Urinary bladder (tissue), 3 donors: ENCODE measurements at regions not wholly inside any gene's neighbourhood (a gene's known extent, or its start where the extent isn't known, plus 50 kb on each side); places are given as distances from the start of the nearest gene placed in this dataset.

Experiments
- DNase-seq: peaks from one replicate; pipeline ENCODE4 v3.0.0-alpha.2; 2015; ENCODE audit errors: extremely low spot score
- H3K27ac ChIP-seq: one replicate; pipeline ENCODE4 v1.5.1; 2013; ENCODE audit warnings: low read depth, mild to moderate bottlenecking, moderate library complexity
- H3K36me3 ChIP-seq: one replicate; pipeline ENCODE4 v1.6.1; 2013; ENCODE audit warnings: mild to moderate bottlenecking, moderate library complexity; ENCODE audit not compliant: insufficient read depth
- H3K4me1 ChIP-seq: one replicate; pipeline ENCODE4 v1.6.1; 2013; ENCODE audit warnings: mild to moderate bottlenecking, moderate library complexity; ENCODE audit not compliant: insufficient read depth
- H3K4me3 ChIP-seq: one replicate; pipeline ENCODE4 v1.5.1; 2013; ENCODE audit warnings: low read depth, low read length
- WGBS: extraction: QIAGEN DNeasy Blood & Tissue Kit; methylation state at CpG from one replicate; pipeline ENCODE4 v1.1.7; 2013; 5-methylcytosine and 5-hydroxymethylcytosine counted together
- donor health status: healthy with polysubstance abuse.
- donor health status: healthy.

DNA sequence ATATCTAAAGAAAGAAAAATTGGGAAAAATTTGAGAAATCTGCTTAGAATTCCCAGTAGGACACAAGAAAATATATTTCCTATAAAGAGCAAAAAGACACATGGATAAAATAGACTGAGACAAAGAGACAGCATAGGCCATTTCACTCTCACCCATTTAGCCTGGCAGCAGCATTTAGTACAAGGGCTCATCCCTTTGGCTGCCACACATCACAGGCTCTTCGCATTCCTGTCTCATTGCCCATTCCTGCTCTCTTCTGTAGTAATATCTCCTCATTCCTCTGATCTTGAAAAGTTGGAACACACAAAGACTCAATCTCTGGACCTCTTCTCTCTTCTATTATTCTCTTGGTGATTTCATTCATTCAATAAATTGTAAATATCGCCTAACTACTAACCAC, 162.6 kb downstream of the SOX11 start:
- WGBS = 95% methylated on average over 2 of the region's 2 CpGs
- no peak overlapping the region for H3K27ac ChIP-seq
- no peaks in the 10 kb centered on the region for H3K4me1 ChIP-seq

DNA sequence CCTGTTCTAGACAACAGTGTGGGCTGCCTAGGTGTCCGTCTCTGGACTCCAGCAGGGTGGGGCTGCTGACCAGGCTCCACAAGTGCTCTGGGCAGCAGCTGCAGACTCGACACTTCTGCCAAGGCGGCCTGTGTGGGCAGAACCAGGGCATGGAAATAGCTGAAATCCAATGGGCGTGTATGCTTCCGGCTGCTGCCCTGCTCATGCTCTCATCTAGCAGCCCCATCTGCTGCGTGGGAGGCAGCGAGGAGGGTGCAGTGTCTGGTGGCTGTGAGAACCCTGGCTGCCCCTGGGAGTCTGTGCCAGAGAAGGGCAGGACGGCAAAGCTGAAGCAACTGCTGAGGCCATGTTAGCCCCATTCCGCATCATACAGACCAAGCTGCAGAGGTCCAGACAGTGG, 174.9 kb downstream of the SOX11 start:
- no peak for DNase-seq
- Histone ChIP-seq H3K27ac (no peak overlapping the region), H3K4me1 (no peaks in the 10 kb centered on the region), H3K4me3 (no peak overlapping the region), H3K36me3 (no peaks in the 10 kb centered on the region)
- WGBS = 82% methylated on average over 9 of the region's 9 CpGs

More for the DNA sequence above, 162.6 kb downstream of the SOX11 start:
- Histone ChIP-seq H3K4me3 (no peak overlapping the region), H3K36me3 (no peaks in the 10 kb centered on the region)
- DNase-seq = no peak

DNA sequence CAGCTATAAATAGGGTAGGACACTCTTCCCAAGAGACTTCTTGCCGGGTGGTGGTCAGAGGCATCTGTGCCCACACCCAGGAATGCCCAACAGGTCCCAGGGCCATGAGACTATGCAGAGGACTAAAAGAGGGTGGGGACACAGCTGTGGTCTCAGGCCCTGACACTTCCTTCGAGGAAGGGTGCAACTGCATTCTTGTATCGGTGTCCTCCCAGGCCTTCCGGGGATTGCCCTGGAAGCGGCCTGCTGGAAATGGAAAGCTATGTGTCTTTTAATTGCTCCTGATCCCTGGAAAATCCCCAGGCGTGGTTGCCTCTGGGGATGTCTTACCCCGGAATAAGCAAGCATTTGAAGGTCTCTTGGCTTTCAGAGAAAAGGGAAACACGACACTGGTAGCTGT, 176.7 kb downstream of the SOX11 start:
- no peak overlapping the region for H3K27ac ChIP-seq
- WGBS = 78% methylated on average over 8 of the region's 8 CpGs

DNA sequence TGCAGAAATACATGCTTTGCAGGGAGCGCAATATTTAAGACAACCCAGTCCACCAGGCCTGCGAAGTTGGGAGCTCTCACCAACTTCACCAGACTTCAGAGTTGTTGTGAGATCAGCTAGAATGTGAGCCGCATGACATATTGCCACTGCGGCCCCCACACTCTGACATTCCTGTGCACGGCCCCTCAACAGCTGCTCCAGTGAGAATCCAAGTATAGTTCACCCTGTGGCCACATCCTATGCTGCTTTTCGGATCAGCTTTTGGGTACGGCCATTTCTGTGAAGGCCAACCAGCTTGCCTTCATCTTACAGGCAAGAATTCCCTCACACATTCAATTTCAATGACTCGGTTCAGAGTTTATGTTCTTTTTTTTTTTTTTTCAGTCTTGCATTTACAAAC, 177.8 kb downstream of the SOX11 start:
- Histone ChIP-seq H3K4me1 (no peaks in the 10 kb centered on the region), H3K36me3 (no peaks in the 10 kb centered on the region), H3K4me3 (no peak overlapping the region), H3K27ac (no peak overlapping the region)
- DNase-seq = no peak
- 84% methylated on average over 8 of the region's 8 CpGs for WGBS

More for the DNA sequence above, 176.7 kb downstream of the SOX11 start:
- no peak overlapping the region for H3K4me3 ChIP-seq
- H3K36me3 ChIP-seq = no peaks in the 10 kb centered on the region
- H3K4me1 ChIP-seq = no peaks in the 10 kb centered on the region
- DNase-seq = no peak

DNA sequence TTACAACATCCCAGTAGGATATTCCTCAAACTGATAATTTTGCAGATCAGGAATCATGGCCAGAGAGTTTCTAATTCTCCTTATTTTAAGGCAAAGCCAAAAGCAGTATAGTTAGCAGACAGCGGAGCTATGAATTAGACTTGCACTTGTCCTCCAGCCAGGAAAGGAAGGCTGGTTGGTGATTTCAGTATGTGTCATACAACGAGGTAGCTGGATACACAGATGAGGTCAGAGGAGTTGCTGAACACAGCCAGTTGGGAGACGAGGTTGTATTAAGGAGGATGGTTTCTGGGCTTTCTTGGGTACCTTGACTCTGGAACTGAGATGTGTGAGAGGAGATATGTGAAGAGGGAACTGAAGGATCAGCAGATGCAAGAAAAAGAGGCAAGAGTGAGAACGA, 185.2 kb downstream of the SOX11 start:
- no peak for DNase-seq
- Histone ChIP-seq H3K4me3 (no peak overlapping the region), H3K27ac (no peak overlapping the region), H3K4me1 (no peaks in the 10 kb centered on the region), H3K36me3 (no peaks in the 10 kb centered on the region)
- WGBS = 72% methylated on average over 4 of the region's 4 CpGs

DNA sequence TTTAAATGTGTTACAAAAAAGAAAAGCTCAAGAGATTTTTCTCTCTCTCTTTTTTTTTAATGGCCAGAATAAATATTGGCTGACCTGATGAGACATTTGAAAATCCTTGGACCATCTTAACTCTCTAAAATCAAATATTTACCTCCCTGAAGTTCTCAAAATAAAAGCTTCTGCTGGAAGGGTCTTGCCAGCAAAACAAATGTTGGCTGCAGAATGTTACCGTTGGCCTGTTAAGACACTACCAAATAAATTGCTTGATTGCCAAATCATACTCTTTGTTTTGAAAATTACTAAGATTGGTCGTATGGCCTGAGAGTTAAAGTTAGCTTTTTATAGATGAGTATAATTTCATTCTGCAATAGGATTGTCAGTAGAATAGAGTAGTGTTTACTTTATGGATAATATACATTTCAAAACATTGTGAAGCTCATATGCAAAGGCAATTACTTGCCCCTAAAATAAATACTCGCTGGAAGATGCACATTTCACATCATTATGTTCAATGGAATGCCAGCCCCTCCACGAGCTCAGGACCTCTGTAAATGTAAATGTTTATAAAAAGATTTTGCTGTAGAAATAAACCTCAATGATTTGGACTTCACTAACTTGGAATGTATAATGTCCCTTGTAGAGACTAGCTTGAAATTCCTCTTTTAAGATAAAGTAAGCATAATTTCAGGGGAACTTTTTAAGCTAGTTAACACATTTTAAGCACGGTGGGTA, 193.4 kb downstream of the SOX11 start:
- no peaks in the 10 kb centered on the region for H3K4me1 ChIP-seq
- H3K4me3 ChIP-seq = no peak overlapping the region
- no peak overlapping the region for H3K27ac ChIP-seq
- 14% methylated on average over 5 of the region's 5 CpGs for WGBS
- no peak for DNase-seq
- no peaks in the 10 kb centered on the region for H3K36me3 ChIP-seq

DNA sequence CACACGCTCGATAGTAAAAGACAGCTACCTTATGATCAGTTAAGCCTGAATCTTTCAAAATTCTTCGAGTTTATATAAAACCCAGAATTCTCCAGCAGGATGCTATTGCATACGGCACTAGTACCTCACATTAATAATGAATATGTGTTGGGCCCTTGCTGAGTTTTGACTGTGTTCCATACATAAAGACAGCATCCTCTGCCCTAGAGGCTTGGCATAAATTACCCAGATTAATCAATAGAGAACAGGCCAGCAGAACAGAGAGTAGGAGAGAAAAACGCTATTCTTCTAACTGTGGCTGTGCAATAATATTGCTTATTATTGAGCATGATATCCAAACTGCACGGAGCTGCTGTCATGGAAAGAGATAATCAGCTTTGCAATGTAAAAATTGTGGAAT, 194.3 kb downstream of the SOX11 start:
- 66% methylated on average over 6 of the region's 6 CpGs for WGBS
- Histone ChIP-seq H3K27ac (no peak overlapping the region), H3K36me3 (no peaks in the 10 kb centered on the region), H3K4me1 (no peaks in the 10 kb centered on the region), H3K4me3 (no peak overlapping the region)
- DNase-seq = no peak

DNA sequence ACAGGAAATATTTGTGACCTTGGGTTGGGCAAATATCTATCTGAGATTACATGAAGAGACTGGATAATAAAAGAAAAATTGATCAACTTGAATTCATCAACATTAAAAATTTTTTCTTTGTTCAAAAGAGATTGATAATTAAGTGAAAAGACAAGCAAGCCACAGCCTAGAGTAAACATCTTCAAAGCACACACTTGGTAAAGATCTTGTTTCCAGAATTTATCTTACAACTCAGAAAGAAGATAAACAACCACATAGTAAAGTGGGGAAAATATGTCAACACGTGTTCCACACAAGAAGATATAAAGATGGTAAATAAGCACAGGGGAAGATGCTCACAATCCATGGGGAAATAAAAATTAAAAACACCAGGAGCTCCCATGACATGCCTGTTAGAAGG, 195.9 kb downstream of the SOX11 start:
- H3K36me3 ChIP-seq = no peaks in the 10 kb centered on the region
- no peak overlapping the region for H3K4me3 ChIP-seq
- no peak for DNase-seq
- no peak overlapping the region for H3K27ac ChIP-seq
- H3K4me1 ChIP-seq = no peaks in the 10 kb centered on the region
- 31% methylated on average over 1 of the region's 1 CpG for WGBS

DNA sequence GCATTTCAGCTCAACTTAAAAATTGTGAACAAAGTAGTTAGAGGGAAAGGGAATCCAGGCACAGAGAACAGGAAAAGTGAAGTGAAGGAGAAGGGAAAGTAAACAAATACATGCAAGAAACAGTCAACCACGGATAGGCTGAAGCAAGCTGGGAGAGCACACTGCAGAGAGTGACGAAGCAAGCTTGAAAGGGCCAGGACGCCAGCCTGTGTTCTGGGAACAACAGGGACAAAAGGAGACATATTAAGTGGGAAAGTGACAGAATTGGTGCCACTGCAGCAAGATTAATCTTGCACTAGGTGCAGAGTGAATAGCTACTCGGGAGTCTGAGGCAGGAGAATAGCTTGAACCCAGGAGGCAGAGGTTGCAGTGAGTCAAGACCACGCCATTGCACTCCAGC, 197.3 kb downstream of the SOX11 start:
- 71% methylated on average over 5 of the region's 5 CpGs for WGBS
- H3K36me3 ChIP-seq = no peaks in the 10 kb centered on the region
- no peaks in the 10 kb centered on the region for H3K4me1 ChIP-seq
- H3K27ac ChIP-seq = no peak overlapping the region
- DNase-seq = no peak
- no peak overlapping the region for H3K4me3 ChIP-seq

DNA sequence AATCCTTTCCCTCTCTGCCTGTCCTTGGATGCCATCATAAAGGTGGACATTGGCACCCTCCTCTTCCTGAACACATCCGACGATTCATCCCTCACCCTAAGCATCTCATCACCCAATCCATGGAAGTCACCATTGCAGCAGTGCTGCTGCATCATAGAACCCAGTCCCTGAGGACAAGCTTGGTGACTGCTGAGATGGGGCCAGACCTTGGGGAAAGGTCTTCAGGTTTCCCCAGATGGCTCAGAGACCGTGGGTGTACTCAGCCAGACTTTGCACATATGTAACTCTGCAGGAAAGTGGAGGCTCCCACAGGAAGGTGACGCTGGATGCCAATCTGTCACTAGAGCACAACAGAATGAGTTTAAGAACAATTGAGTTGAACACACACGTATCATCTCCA, 202.2 kb downstream of the SOX11 start:
- no peak overlapping the region for H3K27ac ChIP-seq
- H3K4me1 ChIP-seq = no peaks in the 10 kb centered on the region
- H3K36me3 ChIP-seq = no peaks in the 10 kb centered on the region
- no peak for DNase-seq
- no peak overlapping the region for H3K4me3 ChIP-seq
- WGBS = 75% methylated on average over 5 of the region's 5 CpGs

DNA sequence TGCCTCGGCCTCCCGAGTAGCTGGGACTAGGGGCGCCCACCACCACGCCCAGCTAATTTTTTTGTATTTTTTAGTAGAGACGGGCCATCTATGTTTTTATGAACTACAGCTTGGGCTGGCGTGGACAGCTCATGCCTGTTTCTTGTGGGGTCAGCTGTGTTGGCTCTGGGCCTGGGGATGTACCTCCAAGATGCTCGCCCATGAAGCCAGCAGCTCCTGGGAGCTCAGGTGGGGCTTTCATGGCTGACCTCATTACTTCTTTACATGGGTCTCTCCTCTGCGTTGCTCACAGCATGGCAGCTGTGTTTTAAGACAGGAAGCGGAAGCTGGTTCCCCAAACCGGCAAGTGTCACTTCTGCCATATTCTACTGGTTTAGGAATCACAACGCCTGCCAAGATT, 203.1 kb downstream of the SOX11 start:
- 93% methylated on average over 11 of the region's 11 CpGs for WGBS
- Histone ChIP-seq H3K27ac (no peak overlapping the region), H3K4me1 (no peaks in the 10 kb centered on the region), H3K36me3 (no peaks in the 10 kb centered on the region), H3K4me3 (no peak overlapping the region)
- DNase-seq = no peak

DNA sequence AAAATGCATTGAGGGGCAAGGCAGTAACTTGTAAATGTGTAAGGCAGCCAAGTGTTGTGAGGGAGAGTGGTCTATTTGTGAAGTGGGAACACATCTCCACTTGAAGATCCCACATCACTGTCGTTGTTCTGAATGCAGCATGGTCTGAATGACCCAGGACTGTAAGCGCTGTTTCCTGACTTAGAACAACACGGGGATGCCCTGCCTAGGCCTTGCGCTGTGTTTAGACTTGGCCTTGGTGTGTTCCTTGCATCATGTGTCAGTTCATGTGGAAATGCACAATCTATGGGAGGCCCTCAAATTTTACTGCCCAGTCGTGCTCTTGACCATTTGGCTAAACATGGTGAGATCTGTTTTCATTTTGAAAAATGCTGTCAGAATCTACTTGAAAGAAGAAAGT, 205.1 kb downstream of the SOX11 start:
- DNase-seq = no peak

DNA sequence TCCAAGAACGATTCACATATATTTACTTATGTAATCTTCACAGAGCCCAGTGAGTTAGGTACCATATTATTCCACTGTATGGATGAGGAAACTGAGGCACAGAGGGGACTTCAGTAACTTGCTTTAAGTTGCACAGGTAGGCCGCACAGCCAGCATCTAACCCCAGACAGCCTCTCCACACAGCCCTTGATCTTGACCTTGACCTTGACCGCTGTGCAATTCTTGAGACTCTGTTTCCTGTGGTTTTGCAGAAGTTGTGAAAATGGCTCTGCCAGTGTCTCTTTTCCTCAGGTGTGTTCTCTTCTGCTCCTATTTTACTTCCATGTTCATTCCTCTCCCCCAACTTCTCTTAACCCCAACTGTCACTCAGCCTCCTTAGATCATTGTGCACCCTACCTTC, 206.5 kb downstream of the SOX11 start:
- no peak overlapping the region for H3K27ac ChIP-seq
- no peak for DNase-seq
- WGBS = 94% methylated on average over 3 of the region's 3 CpGs
- no peak overlapping the region for H3K4me3 ChIP-seq
- no peaks in the 10 kb centered on the region for H3K36me3 ChIP-seq
- no peaks in the 10 kb centered on the region for H3K4me1 ChIP-seq

More for the DNA sequence above, 205.1 kb downstream of the SOX11 start:
- WGBS = 86% methylated on average over 5 of the region's 5 CpGs
- Histone ChIP-seq H3K4me3 (no peak overlapping the region), H3K27ac (no peak overlapping the region), H3K36me3 (no peaks in the 10 kb centered on the region), H3K4me1 (no peaks in the 10 kb centered on the region)

DNA sequence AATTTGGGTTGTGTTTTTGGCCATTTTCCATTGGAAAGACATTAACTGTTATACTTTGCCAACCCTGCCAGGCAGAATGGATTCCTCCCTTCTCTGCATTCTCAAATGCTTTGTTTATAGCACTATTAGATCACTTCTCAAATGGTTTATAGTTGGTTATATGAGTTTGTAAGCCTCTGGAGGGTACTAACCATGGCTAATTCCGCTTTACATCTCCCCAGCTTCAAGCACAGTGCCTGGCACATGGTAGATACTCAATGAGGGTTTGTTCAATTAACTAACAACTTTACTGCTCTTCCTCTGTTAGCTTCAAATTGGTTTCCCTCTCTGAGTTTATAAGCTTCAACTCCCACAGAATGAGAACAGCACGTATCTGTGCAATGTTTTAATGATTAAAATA, 213.5 kb downstream of the SOX11 start:
- 76% methylated on average over 2 of the region's 2 CpGs for WGBS
- Histone ChIP-seq H3K36me3 (peaks cover 2% of the 10 kb centered on the region), H3K4me1 (no peaks in the 10 kb centered on the region), H3K4me3 (no peak overlapping the region), H3K27ac (no peak overlapping the region)
- DNase-seq = no peak

DNA sequence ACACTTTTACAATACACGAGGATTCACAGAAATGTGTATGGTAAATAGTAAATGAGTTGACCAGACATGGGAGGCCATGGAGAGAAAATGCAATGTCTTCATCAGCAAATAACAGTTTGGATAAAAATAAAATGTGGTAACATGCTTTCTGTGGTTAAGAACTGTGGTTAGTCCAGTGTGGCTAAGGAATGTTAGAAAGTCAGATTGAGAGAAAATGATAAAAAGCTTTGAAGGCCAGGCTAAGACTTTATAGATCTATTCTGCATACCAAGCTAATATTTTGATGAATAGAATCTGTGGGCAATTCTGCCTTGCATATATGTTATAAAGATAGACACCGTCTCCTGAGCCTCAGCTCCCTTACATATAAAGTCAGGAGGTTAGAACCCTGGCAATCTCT, 215.9 kb downstream of the SOX11 start:
- Histone ChIP-seq H3K4me3 (no peak overlapping the region), H3K4me1 (no peaks in the 10 kb centered on the region), H3K36me3 (peaks cover 2% of the 10 kb centered on the region), H3K27ac (no peak overlapping the region)
- DNase-seq = no peak
- WGBS = 69% methylated on average over 2 of the region's 2 CpGs
